SK-N-MC (cell line): ENCODE measurements at regions not wholly inside any gene's neighbourhood (a gene's known extent, or its start where the extent isn't known, plus 50 kb on each side); places are given as distances from the start of the nearest gene placed in this dataset.

Source experiments
- DNase-seq: peaks from one replicate; pipeline ENCODE4 v3.0.0-alpha.2; 2011; ENCODE audit warnings: low read depth, low spot score
- H3K27ac ChIP-seq: fragments of 200-600 bp; sonication (generic); 2 replicates; pipeline ENCODE4 v1.5.1; 2016; ENCODE audit warnings: mixed run types
- H3K36me3 ChIP-seq: fragments of 200-600 bp; sonication (generic); 2 replicates; pipeline ENCODE4 v1.6.1; 2017; ENCODE audit warnings: antibody characterized with exemption, low read length, mixed read lengths; ENCODE audit not compliant: insufficient read depth
- H3K4me3 ChIP-seq: fragments of 200-600 bp; sonication (generic); 2 replicates; pipeline ENCODE4 v1.5.1; 2016
- H3K9ac ChIP-seq: fragments of 200-600 bp; sonication (generic); 2 replicates; pipeline ENCODE4 v1.8.0; 2017; ENCODE audit warnings: mixed run types, mixed read lengths; ENCODE audit not compliant: insufficient read length
- H3K9me3 ChIP-seq: fragments of 200-600 bp; sonication (generic); 2 replicates; pipeline ENCODE4 v1.6.1; 2017; ENCODE audit warnings: low read depth, mild to moderate bottlenecking, antibody characterized with exemption, low read length, moderate library complexity, mixed read lengths
- EZH2 ChIP-seq: fragments of 200-600 bp; sonication (generic); IDR thresholded peaks from one replicate; pipeline ENCODE4 v1.6.1; 2017; ENCODE audit warnings: antibody characterized with exemption
- FOXP2 ChIP-seq: optimal IDR thresholded peaks from 2 replicates; pipeline ENCODE3; 2011; ENCODE audit warnings: mild to moderate bottlenecking, moderate library complexity; ENCODE audit not compliant: insufficient read depth; ENCODE audit errors: extremely low read length, control extremely low read depth
- POLR2AphosphoS5 ChIP-seq: IDR thresholded peaks from 2 replicates; pipeline ENCODE4 v1.6.1; 2012; ENCODE audit warnings: mild to moderate bottlenecking, low read depth, low read length, borderline replicate concordance

- TF ChIP-seq EZH2: no peak
- DNase-seq: no peak
Measured at GRCh38 chr5:2196416-2196815, 313.7 kb upstream of the IRX4 start.

GRCh38 chr5:2194949-2195348 lies 312.2 kb upstream of the IRX4 start:
- Histone ChIP-seq H3K9ac (no peak overlapping the region), H3K36me3 (no peaks in the 10 kb centered on the region), H3K4me3 (no peak overlapping the region), H3K9me3 (no peaks in the 10 kb centered on the region), H3K27ac (no peak overlapping the region)
- no peak for DNase-seq
- no peak for TF ChIP-seq POLR2AphosphoS5
- TF ChIP-seq EZH2: no peak
- TF ChIP-seq FOXP2: no peak

More at GRCh38 chr5:2196416-2196815, 313.7 kb upstream of the IRX4 start:
- Histone ChIP-seq H3K36me3 (no peaks in the 10 kb centered on the region), H3K27ac (no peak overlapping the region), H3K9me3 (no peaks in the 10 kb centered on the region), H3K9ac (no peak overlapping the region), H3K4me3 (no peak overlapping the region)

- DNase-seq: no peak
- TF ChIP-seq FOXP2: no peak
- TF ChIP-seq EZH2: no peak
- no peak for TF ChIP-seq POLR2AphosphoS5
- H3K36me3 ChIP-seq: no peaks in the 10 kb centered on the region
Measured at GRCh38 chr5:2194236-2194555, 311.5 kb upstream of the IRX4 start.

GRCh38 chr5:2193542-2194235 lies 311.0 kb upstream of the IRX4 start:
- no peak for TF ChIP-seq FOXP2
- TF ChIP-seq POLR2AphosphoS5: no peak
- no peak for TF ChIP-seq EZH2
- Histone ChIP-seq H3K9ac (no peak overlapping the region), H3K36me3 (no peaks in the 10 kb centered on the region), H3K9me3 (no peaks in the 10 kb centered on the region), H3K27ac (no peak overlapping the region), H3K4me3 (no peak overlapping the region)
- no peak for DNase-seq

More at GRCh38 chr5:2194236-2194555, 311.5 kb upstream of the IRX4 start:
- Histone ChIP-seq H3K27ac (no peak overlapping the region), H3K9me3 (no peaks in the 10 kb centered on the region), H3K9ac (no peak overlapping the region), H3K4me3 (no peak overlapping the region)

- TF ChIP-seq EZH2 (no peak), FOXP2 (no peak), POLR2AphosphoS5 (no peak)
- no peak overlapping the region for H3K27ac ChIP-seq
- H3K4me3 ChIP-seq: no peak overlapping the region
- no peak overlapping the region for H3K9ac ChIP-seq
- no peaks in the 10 kb centered on the region for H3K9me3 ChIP-seq
- DNase-seq: no peak
- H3K36me3 ChIP-seq: no peaks in the 10 kb centered on the region
Measured at GRCh38 chr5:2193142-2193541, 310.4 kb upstream of the IRX4 start.

- Histone ChIP-seq H3K36me3 (no peaks in the 10 kb centered on the region), H3K4me3 (no peak overlapping the region), H3K27ac (no peak overlapping the region), H3K9ac (no peak overlapping the region), H3K9me3 (no peaks in the 10 kb centered on the region)
- no peak for DNase-seq
- TF ChIP-seq POLR2AphosphoS5 (no peak), FOXP2 (no peak), EZH2 (no peak)
Measured at GRCh38 chr5:2192496-2192895, 309.8 kb upstream of the IRX4 start.

GRCh38 chr5:2191972-2192371 lies 309.2 kb upstream of the IRX4 start:
- Histone ChIP-seq H3K27ac (no peak overlapping the region), H3K36me3 (no peaks in the 10 kb centered on the region), H3K9ac (no peak overlapping the region), H3K9me3 (no peaks in the 10 kb centered on the region), H3K4me3 (no peak overlapping the region)
- no peak for DNase-seq
- no peak for TF ChIP-seq EZH2
- no peak for TF ChIP-seq FOXP2
- TF ChIP-seq POLR2AphosphoS5: no peak

- Histone ChIP-seq H3K4me3 (no peak overlapping the region), H3K9ac (no peak overlapping the region), H3K36me3 (no peaks in the 10 kb centered on the region), H3K9me3 (no peaks in the 10 kb centered on the region), H3K27ac (no peak overlapping the region)
- DNase-seq: no peak
- TF ChIP-seq EZH2: no peak
- TF ChIP-seq FOXP2: no peak
- TF ChIP-seq POLR2AphosphoS5: no peak
Measured at GRCh38 chr5:2190549-2190948, 307.8 kb upstream of the IRX4 start.

GRCh38 chr5:2188661-2189060 lies 305.9 kb upstream of the IRX4 start:
- Histone ChIP-seq H3K4me3 (no peak overlapping the region), H3K36me3 (no peaks in the 10 kb centered on the region), H3K9ac (no peak overlapping the region), H3K27ac (no peak overlapping the region), H3K9me3 (no peaks in the 10 kb centered on the region)
- DNase-seq: no peak
- no peak for TF ChIP-seq POLR2AphosphoS5
- no peak for TF ChIP-seq EZH2
- TF ChIP-seq FOXP2: no peak
